Liver (tissue), 8 donors: ENCODE measurements at regions not wholly inside any gene's neighbourhood (a gene's known extent, or its start where the extent isn't known, plus 50 kb on each side); places are given as distances from the start of the nearest gene placed in this dataset.
"Not testable (repeated sequence)": the region's sequence is repeated elsewhere in the genome, so short reads cannot be mapped to it uniquely, and the experiment has no call there.

Experiments used
- DNase-seq: peaks from one replicate; pipeline ENCODE4 v3.0.0-alpha.2; 2017; ENCODE audit warnings: low spot score
- H3K27ac ChIP-seq, 2 donors: one replicate each; pipeline ENCODE4 v1.7.0; 2013; ENCODE audit warnings: inconsistent platforms in 2 of 2, low read length in 2 of 2, control low read depth in 1 of 2, low read depth in 1 of 2, mild to moderate bottlenecking in 1 of 2
- H3K27me3 ChIP-seq, 4 donors: one replicate each; pipeline versions ENCODE4 v1.6.1 to v1.7.0; 2013; ENCODE audit warnings: low read length in 3 of 4, inconsistent platforms in 1 of 4, mild to moderate bottlenecking in 1 of 4, moderate library complexity in 1 of 4; ENCODE audit not compliant: control insufficient read depth in 4 of 4, insufficient read depth in 4 of 4
- H3K36me3 ChIP-seq, 4 donors: one replicate each; pipeline versions ENCODE4 v1.6.1 to v1.7.0; 2013; ENCODE audit warnings: low read length in 3 of 4, mild to moderate bottlenecking in 3 of 4, low read depth in 1 of 4, moderate library complexity in 1 of 4; ENCODE audit not compliant: control insufficient read depth in 4 of 4, insufficient read depth in 3 of 4
- H3K4me1 ChIP-seq, 4 donors: one replicate each; pipeline versions ENCODE4 v1.6.1 to v1.7.0; 2013; ENCODE audit warnings: low read length in 3 of 4, mild to moderate bottlenecking in 3 of 4, moderate library complexity in 1 of 4; ENCODE audit not compliant: control insufficient read depth in 4 of 4, insufficient read depth in 4 of 4
- H3K4me3 ChIP-seq, 3 donors: one replicate each; pipeline versions ENCODE4 v1.6.1 to v1.7.0; 2013; ENCODE audit warnings: low read length in 3 of 3, control low read depth in 1 of 3, low read depth in 1 of 3, mild to moderate bottlenecking in 1 of 3
- H3K9ac ChIP-seq, 2 donors: one replicate each; pipeline ENCODE4 v1.7.0; 2013; ENCODE audit warnings: low read length in 2 of 2, mild to moderate bottlenecking in 2 of 2, moderate library complexity in 2 of 2, control low read depth in 1 of 2, low read depth in 1 of 2
- H3K9me3 ChIP-seq, 4 donors: one replicate each; pipeline versions ENCODE4 v1.6.1 to v1.7.0; 2013; ENCODE audit warnings: low read length in 3 of 4; ENCODE audit not compliant: control insufficient read depth in 4 of 4
- EGR1 ChIP-seq, 2 donors: IDR thresholded peaks; 2 replicates each; pipeline ENCODE4 v1.6.1; 2016 to 2018; ENCODE audit warnings: antibody characterized with exemption in 2 of 2, low read depth in 2 of 2
- FOXA1 ChIP-seq: IDR thresholded peaks from 2 replicates; pipeline ENCODE4 v1.6.1; 2016; ENCODE audit warnings: antibody characterized with exemption
- FOXA2 ChIP-seq: IDR thresholded peaks from 2 replicates; pipeline ENCODE4 v1.6.1; 2016; ENCODE audit warnings: antibody characterized with exemption
- GABPA ChIP-seq, 2 donors: IDR thresholded peaks in 1 of 2; conservative IDR thresholded peaks in 1 of 2; 2 replicates each; pipeline ENCODE4 v1.6.1; 2016; ENCODE audit warnings: antibody characterized with exemption in 2 of 2, mild to moderate bottlenecking in 1 of 2, moderate library complexity in 1 of 2
- HNF4A ChIP-seq, 2 donors: conservative IDR thresholded peaks; 2 replicates each; pipeline ENCODE4 v1.6.1; 2016; ENCODE audit warnings: antibody characterized with exemption in 2 of 2, mild to moderate bottlenecking in 2 of 2
- HNF4G ChIP-seq: IDR thresholded peaks from 2 replicates; pipeline ENCODE4 v1.6.1; 2016; ENCODE audit warnings: antibody characterized with exemption
- JUND ChIP-seq, 2 donors: IDR thresholded peaks; 2 replicates each; pipeline ENCODE4 v1.6.1; 2016; ENCODE audit warnings: antibody characterized with exemption in 2 of 2
- NR2F2 ChIP-seq: IDR thresholded peaks from 2 replicates; pipeline ENCODE4 v1.6.1; 2016; ENCODE audit warnings: antibody characterized with exemption
- RXRA ChIP-seq, 2 donors: IDR thresholded peaks; 2 replicates each; pipeline ENCODE4 v1.6.1; 2017 to 2018; ENCODE audit warnings: antibody characterized with exemption in 2 of 2, mild to moderate bottlenecking in 1 of 2
- SP1 ChIP-seq: IDR thresholded peaks from 2 replicates; pipeline ENCODE4 v1.6.1; 2018; ENCODE audit warnings: antibody characterized with exemption, mild to moderate bottlenecking
- TAF1 ChIP-seq: conservative IDR thresholded peaks from 2 replicates; pipeline ENCODE4 v1.6.1; 2016; ENCODE audit warnings: antibody characterized with exemption, mild to moderate bottlenecking
- YY1 ChIP-seq: IDR thresholded peaks from 2 replicates; pipeline ENCODE4 v1.6.1; 2016; ENCODE audit warnings: antibody characterized with exemption, mild to moderate bottlenecking
- WGBS: extraction: QIAGEN DNeasy Blood & Tissue Kit; methylation state at CpG from one replicate; pipeline ENCODE4 v1.1.7; 2013; 5-methylcytosine and 5-hydroxymethylcytosine counted together
- TF ChIP-seq, protein P1 (sequence below): fragments of 150-350 bp; IDR thresholded peaks from 2 replicates; pipeline ENCODE4 v1.5.1; 2017; ENCODE audit warnings: improper control_type of control experiment, low read depth, low read length; ENCODE audit not compliant: missing input control
- TF ChIP-seq, protein P2 (sequence below): IDR thresholded peaks from 2 replicates; pipeline ENCODE4 v1.6.1; 2016; ENCODE audit warnings: antibody characterized with exemption
- TF ChIP-seq, protein P3 (sequence below): IDR thresholded peaks from 2 replicates; pipeline ENCODE4 v1.6.1; 2016; ENCODE audit warnings: antibody characterized with exemption, mild to moderate bottlenecking
- TF ChIP-seq, protein P4 (sequence below): IDR thresholded peaks from 2 replicates; pipeline ENCODE4 v1.6.1; 2016; ENCODE audit warnings: antibody characterized with exemption
- donor health status: healthy.
- donor health status: healthy.
- donor health status: healthy.
- donor health status: healthy.
- donor health status: healthy.

DNA sequence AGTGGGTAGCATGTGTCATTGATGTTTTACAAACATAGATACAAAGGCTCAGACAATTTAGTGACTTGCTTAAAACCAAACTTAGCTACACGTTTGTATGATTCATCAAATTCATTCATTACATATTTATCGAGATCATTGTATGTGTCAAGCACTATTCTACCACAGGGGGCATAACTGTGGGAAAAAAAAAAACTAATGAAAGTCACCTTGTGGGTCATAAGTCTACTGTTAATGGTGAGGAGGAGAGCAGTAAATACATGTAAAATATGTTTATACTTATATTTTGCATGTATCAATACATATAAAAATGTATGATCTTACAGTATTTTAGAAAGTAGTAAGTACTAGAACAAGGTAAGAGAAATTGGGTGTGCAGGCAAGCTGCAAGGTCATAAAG lies 933.8 kb downstream of the IPMK start:
- Histone ChIP-seq H3K27me3 (no peaks in the 10 kb centered on the region), H3K9me3 (no peaks in the 10 kb centered on the region), H3K36me3 (no peaks in the 10 kb centered on the region), H3K4me1 (no peaks in the 10 kb centered on the region), H3K4me3 (no peak overlapping the region), H3K27ac (no peak overlapping the region), H3K9ac (no peak overlapping the region)
- no peak for DNase-seq
- 67% methylated on average over 2 of the region's 2 CpGs for WGBS
- TF ChIP-seq, protein P1, sequence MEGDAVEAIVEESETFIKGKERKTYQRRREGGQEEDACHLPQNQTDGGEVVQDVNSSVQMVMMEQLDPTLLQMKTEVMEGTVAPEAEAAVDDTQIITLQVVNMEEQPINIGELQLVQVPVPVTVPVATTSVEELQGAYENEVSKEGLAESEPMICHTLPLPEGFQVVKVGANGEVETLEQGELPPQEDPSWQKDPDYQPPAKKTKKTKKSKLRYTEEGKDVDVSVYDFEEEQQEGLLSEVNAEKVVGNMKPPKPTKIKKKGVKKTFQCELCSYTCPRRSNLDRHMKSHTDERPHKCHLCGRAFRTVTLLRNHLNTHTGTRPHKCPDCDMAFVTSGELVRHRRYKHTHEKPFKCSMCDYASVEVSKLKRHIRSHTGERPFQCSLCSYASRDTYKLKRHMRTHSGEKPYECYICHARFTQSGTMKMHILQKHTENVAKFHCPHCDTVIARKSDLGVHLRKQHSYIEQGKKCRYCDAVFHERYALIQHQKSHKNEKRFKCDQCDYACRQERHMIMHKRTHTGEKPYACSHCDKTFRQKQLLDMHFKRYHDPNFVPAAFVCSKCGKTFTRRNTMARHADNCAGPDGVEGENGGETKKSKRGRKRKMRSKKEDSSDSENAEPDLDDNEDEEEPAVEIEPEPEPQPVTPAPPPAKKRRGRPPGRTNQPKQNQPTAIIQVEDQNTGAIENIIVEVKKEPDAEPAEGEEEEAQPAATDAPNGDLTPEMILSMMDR, result no peak
- TF ChIP-seq, protein P2, sequence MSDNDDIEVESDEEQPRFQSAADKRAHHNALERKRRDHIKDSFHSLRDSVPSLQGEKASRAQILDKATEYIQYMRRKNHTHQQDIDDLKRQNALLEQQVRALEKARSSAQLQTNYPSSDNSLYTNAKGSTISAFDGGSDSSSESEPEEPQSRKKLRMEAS, result no peak
- no peak for TF ChIP-seq FOXA2
- no peak for TF ChIP-seq JUND (IDR thresholded peaks at IDR 0.05)
- TF ChIP-seq HNF4A (conservative IDR thresholded peaks at IDR 0.05), result no peak
- TF ChIP-seq NR2F2, result no peak
- TF ChIP-seq GABPA (IDR thresholded peaks at IDR 0.05 in 1 of 2, conservative IDR thresholded peaks at IDR 0.05 in 1 of 2), result no peak
- TF ChIP-seq RXRA (IDR thresholded peaks at IDR 0.05), result no peak
- TF ChIP-seq FOXA1, result no peak
- no peak for TF ChIP-seq TAF1
- TF ChIP-seq, protein P3, sequence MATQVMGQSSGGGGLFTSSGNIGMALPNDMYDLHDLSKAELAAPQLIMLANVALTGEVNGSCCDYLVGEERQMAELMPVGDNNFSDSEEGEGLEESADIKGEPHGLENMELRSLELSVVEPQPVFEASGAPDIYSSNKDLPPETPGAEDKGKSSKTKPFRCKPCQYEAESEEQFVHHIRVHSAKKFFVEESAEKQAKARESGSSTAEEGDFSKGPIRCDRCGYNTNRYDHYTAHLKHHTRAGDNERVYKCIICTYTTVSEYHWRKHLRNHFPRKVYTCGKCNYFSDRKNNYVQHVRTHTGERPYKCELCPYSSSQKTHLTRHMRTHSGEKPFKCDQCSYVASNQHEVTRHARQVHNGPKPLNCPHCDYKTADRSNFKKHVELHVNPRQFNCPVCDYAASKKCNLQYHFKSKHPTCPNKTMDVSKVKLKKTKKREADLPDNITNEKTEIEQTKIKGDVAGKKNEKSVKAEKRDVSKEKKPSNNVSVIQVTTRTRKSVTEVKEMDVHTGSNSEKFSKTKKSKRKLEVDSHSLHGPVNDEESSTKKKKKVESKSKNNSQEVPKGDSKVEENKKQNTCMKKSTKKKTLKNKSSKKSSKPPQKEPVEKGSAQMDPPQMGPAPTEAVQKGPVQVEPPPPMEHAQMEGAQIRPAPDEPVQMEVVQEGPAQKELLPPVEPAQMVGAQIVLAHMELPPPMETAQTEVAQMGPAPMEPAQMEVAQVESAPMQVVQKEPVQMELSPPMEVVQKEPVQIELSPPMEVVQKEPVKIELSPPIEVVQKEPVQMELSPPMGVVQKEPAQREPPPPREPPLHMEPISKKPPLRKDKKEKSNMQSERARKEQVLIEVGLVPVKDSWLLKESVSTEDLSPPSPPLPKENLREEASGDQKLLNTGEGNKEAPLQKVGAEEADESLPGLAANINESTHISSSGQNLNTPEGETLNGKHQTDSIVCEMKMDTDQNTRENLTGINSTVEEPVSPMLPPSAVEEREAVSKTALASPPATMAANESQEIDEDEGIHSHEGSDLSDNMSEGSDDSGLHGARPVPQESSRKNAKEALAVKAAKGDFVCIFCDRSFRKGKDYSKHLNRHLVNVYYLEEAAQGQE, result no peak
- TF ChIP-seq SP1, result no peak
- TF ChIP-seq YY1, result no peak
- no peak for TF ChIP-seq HNF4G

DNA sequence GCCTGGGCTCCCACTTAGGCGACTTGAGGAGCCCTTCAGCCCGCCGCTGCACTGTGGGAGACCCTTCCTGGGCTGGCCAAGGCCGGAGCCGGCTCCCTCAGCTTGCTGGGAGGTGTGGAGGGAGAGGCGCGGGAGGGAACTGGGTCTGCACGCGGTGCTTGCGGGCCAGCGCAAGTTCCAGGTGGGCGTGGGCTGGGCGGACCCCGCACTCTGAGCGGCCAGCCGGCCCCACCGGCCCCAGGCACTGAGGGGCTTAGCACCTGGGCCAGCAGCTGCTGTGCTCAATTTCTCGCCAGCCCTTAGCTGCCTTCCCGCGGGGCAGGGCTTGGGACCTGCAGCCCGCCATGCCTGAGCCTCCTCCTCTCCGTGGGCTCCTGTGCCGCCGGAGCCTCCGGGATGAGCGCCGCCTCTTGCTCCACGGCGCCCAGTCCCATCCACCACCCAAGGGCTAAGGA lies 946.3 kb downstream of the IPMK start:
- H3K9ac ChIP-seq, H3K27me3 ChIP-seq, DNase-seq, H3K4me1 ChIP-seq, H3K9me3 ChIP-seq, H3K27ac ChIP-seq, H3K4me3 ChIP-seq, H3K36me3 ChIP-seq: not testable (repeated sequence)
- WGBS, result 94% methylated on average over 29 of the region's 29 CpGs

DNA sequence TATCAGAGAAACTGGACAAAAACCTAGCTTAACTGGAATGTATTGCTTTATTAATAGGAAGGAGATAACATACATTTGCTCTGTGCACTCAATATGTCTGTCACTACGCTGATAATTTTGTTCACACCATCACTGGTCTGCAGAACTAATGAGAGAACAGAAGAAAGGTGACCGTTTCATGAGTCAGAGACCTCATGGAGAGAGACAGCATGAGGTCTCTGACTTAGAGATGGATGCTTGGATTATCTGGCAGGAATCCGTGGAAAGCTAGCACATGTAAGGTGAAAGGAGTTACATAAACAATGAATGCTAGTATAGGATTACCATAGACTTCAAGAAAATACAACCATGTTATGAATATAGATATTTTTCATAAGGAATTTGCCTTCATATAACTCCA lies 947.3 kb downstream of the IPMK start:
- H3K9ac ChIP-seq, result no peak overlapping the region
- no peaks in the 10 kb centered on the region for H3K9me3 ChIP-seq
- no peaks in the 10 kb centered on the region for H3K4me1 ChIP-seq
- H3K27me3 ChIP-seq, result no peaks in the 10 kb centered on the region
- H3K27ac ChIP-seq, result no peak overlapping the region
- no peaks in the 10 kb centered on the region for H3K36me3 ChIP-seq
- no peak overlapping the region for H3K4me3 ChIP-seq
- DNase-seq, result no peak
- 64% methylated on average over 3 of the region's 3 CpGs for WGBS
- no peak for TF ChIP-seq TAF1
- TF ChIP-seq GABPA (IDR thresholded peaks at IDR 0.05 in 1 of 2, conservative IDR thresholded peaks at IDR 0.05 in 1 of 2), result no peak
- TF ChIP-seq, protein P3, result no peak
- TF ChIP-seq, protein P4, sequence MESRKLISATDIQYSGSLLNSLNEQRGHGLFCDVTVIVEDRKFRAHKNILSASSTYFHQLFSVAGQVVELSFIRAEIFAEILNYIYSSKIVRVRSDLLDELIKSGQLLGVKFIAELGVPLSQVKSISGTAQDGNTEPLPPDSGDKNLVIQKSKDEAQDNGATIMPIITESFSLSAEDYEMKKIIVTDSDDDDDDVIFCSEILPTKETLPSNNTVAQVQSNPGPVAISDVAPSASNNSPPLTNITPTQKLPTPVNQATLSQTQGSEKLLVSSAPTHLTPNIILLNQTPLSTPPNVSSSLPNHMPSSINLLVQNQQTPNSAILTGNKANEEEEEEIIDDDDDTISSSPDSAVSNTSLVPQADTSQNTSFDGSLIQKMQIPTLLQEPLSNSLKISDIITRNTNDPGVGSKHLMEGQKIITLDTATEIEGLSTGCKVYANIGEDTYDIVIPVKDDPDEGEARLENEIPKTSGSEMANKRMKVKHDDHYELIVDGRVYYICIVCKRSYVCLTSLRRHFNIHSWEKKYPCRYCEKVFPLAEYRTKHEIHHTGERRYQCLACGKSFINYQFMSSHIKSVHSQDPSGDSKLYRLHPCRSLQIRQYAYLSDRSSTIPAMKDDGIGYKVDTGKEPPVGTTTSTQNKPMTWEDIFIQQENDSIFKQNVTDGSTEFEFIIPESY, result no peak
- no peak for TF ChIP-seq NR2F2
- no peak for TF ChIP-seq EGR1 (IDR thresholded peaks at IDR 0.05; ENCODE audit: low read depth in 2 of 2)
- no peak for TF ChIP-seq YY1
- TF ChIP-seq FOXA2, result no peak
- TF ChIP-seq, protein P2, result no peak
- no peak for TF ChIP-seq HNF4A (conservative IDR thresholded peaks at IDR 0.05)
- TF ChIP-seq JUND (IDR thresholded peaks at IDR 0.05), result no peak
